ENCODE measurements at regions not wholly inside any gene's neighbourhood (a gene's known extent, or its start where the extent isn't known, plus 50 kb on each side); places are given as distances from the start of the nearest gene placed in this dataset.
A peak's percentile ranks its signal among the peaks of the same experiment; 100 is the strongest.
"Not testable (repeated sequence)": the region's sequence is repeated elsewhere in the genome, so short reads cannot be mapped to it uniquely, and the experiment has no call there.

DNA sequence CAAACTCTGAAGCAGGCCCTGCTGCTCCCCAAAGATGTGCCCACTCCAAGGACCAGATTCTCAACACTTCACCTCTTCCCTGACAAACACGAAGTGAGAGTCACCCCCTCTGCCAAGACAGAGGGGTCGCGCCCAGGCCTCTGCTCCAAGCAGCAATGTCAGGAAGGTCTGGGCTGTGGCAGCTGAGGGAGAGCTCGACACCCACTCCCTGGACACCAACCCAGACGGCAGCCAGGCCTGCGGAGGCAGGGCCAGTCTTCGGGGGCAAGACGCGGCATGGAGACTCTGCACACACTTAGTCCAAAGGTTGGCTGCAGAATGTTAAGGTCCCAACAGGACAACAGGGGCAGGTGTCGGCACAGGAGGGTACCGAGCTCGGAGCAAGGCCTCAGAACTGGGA lies 144.2 kb downstream of the DLL1 start:
- TF ChIP-seq, protein P1, sequence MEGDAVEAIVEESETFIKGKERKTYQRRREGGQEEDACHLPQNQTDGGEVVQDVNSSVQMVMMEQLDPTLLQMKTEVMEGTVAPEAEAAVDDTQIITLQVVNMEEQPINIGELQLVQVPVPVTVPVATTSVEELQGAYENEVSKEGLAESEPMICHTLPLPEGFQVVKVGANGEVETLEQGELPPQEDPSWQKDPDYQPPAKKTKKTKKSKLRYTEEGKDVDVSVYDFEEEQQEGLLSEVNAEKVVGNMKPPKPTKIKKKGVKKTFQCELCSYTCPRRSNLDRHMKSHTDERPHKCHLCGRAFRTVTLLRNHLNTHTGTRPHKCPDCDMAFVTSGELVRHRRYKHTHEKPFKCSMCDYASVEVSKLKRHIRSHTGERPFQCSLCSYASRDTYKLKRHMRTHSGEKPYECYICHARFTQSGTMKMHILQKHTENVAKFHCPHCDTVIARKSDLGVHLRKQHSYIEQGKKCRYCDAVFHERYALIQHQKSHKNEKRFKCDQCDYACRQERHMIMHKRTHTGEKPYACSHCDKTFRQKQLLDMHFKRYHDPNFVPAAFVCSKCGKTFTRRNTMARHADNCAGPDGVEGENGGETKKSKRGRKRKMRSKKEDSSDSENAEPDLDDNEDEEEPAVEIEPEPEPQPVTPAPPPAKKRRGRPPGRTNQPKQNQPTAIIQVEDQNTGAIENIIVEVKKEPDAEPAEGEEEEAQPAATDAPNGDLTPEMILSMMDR (IDR thresholded peaks at IDR 0.05; ENCODE audit: unreplicated experiment): no peak
- peaks cover 22% of the 10 kb centered on the region for H3K4me1 Mint-ChIP-seq

DNA sequence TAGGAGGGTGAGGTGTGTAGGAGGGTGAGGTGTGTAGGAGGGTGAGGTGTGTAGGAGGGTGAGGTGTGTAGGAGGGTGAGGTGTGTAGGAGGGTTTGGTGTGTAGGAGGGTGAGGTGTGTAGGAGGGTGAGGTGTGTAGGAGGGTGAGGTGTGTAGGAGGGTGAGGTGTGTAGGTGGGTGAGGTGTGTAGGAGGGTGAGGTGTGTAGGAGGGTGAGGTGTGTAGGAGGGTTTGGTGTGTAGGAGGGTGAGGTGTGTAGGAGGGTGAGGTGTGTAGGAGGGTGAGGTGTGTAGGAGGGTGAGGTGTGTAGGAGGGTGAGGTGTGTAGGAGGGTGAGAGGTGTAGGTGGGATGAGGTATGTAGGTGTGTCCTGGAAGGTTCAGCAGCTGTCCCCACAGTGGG lies 144.7 kb downstream of the DLL1 start:
- H3K36me3 Mint-ChIP-seq; DNase-seq (ENCODE audit: low spot score in 2 of 2, unreplicated experiment in 2 of 2); H3K9me3 Mint-ChIP-seq; H3K27ac Mint-ChIP-seq; H3K4me3 Mint-ChIP-seq: not testable (repeated sequence)
- peaks cover 12% of the 10 kb centered on the region for H3K27me3 Mint-ChIP-seq (ENCODE audit: low read depth)
- peaks cover 17% of the 10 kb centered on the region for H3K4me1 Mint-ChIP-seq

More for the DNA sequence above, 144.2 kb downstream of the DLL1 start:
- peaks cover 7% of the 10 kb centered on the region for H3K9me3 Mint-ChIP-seq
- peaks cover 17% of the 10 kb centered on the region for H3K27me3 Mint-ChIP-seq (ENCODE audit: low read depth)
- H3K27ac Mint-ChIP-seq: no peak overlapping the region
- H3K36me3 Mint-ChIP-seq: no peaks in the 10 kb centered on the region
- DNase-seq (ENCODE audit: low spot score in 2 of 2, unreplicated experiment in 2 of 2): no peak
- no peak overlapping the region for H3K4me3 Mint-ChIP-seq

DNA sequence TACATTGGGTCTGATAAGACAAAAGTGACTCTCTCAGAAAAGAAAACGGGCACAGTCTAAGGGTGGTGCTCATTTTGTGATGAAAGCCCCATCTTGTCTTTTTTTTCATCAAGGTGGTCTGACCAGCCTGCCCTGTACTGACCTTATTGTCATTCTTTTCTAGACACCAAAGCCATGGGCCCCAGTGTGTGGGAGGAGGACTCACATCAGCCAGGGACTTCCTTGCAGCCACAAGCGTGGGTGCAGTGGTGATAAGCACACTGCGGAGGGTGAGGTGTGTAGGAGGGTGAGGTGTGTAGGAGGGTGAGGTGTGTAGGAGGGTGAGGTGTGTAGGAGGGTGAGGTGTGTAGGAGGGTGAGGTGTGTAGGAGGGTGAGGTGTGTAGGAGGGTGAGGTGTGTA lies 145.2 kb downstream of the DLL1 start:
- H3K27ac Mint-ChIP-seq; H3K9me3 Mint-ChIP-seq; DNase-seq (ENCODE audit: low spot score in 2 of 2, unreplicated experiment in 2 of 2); H3K36me3 Mint-ChIP-seq; H3K4me3 Mint-ChIP-seq: not testable (repeated sequence)
- H3K4me1 Mint-ChIP-seq: peaks cover 14% of the 10 kb centered on the region
- peaks cover 12% of the 10 kb centered on the region for H3K27me3 Mint-ChIP-seq (ENCODE audit: low read depth)

DNA sequence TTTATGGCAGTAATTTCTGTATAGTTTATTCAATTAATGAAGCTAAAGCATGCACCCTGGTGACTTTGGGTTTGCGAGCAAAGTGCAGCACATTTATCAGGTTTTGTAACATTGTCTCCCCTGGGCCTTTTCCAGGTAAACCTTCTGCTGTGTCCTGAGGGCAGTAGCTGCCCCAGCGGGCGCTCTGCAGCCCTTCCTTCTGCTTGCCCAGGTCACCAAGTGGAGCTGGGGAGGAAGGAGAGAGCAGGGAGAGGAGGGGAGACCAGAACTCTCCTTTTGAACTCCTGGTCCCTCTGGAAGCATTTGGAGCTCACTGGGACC lies 145.6 kb downstream of the DLL1 start:
- H3K27ac Mint-ChIP-seq: no peak overlapping the region
- H3K4me1 Mint-ChIP-seq: peaks cover 12% of the 10 kb centered on the region
- H3K4me3 Mint-ChIP-seq: no peak overlapping the region
- H3K27me3 Mint-ChIP-seq (ENCODE audit: low read depth): peaks cover 12% of the 10 kb centered on the region
- no peak for DNase-seq (ENCODE audit: low spot score in 2 of 2, unreplicated experiment in 2 of 2)
- H3K36me3 Mint-ChIP-seq: no peaks in the 10 kb centered on the region
- TF ChIP-seq, protein P1 (IDR thresholded peaks at IDR 0.05; ENCODE audit: unreplicated experiment): no peak
- peaks cover 7% of the 10 kb centered on the region for H3K9me3 Mint-ChIP-seq

DNA sequence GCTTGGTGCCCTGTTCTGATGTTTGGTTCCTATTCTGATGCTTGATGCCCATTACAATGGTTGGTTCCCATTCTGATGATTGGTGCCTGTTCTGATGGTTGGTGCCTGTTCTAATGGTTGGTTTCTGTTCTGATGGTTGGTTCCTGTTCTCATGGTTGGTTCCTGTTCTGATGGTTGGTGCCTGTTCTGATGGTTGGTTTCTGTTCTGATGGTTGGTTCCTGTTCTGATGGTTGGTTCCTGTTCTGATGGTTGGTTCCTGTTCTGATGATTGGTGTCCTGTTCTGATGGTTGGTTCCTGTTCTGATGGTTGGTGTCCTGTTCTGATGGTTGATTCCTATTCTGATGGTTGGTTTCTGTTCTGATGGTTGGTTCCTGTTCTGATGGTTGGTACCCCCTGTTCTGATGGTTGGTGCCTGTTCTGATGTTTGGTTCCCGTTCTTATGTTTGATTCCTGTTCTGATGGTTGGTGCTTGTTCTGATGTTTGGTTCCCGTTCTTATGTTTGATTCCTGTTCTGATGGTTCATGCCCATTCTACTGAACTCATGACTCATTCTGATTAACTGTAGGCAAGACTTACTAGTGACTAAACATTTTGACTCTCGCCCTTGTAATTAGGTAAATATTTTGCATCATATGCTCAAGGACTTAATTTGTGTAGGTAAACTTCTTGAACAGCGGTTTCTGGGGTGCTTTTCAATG lies 146.2 kb downstream of the DLL1 start:
- Mint-ChIP-seq H3K27me3 (ENCODE audit: low read depth) (peaks cover 12% of the 10 kb centered on the region), H3K27ac (no peak overlapping the region), H3K4me3 (no peak overlapping the region), H3K36me3 (no peaks in the 10 kb centered on the region), H3K4me1 (peaks cover 12% of the 10 kb centered on the region), H3K9me3 (peaks cover 7% of the 10 kb centered on the region)
- TF ChIP-seq, protein P1 (IDR thresholded peaks at IDR 0.05; ENCODE audit: unreplicated experiment): no peak
- DNase-seq (ENCODE audit: low spot score in 2 of 2, unreplicated experiment in 2 of 2): no peak

DNA sequence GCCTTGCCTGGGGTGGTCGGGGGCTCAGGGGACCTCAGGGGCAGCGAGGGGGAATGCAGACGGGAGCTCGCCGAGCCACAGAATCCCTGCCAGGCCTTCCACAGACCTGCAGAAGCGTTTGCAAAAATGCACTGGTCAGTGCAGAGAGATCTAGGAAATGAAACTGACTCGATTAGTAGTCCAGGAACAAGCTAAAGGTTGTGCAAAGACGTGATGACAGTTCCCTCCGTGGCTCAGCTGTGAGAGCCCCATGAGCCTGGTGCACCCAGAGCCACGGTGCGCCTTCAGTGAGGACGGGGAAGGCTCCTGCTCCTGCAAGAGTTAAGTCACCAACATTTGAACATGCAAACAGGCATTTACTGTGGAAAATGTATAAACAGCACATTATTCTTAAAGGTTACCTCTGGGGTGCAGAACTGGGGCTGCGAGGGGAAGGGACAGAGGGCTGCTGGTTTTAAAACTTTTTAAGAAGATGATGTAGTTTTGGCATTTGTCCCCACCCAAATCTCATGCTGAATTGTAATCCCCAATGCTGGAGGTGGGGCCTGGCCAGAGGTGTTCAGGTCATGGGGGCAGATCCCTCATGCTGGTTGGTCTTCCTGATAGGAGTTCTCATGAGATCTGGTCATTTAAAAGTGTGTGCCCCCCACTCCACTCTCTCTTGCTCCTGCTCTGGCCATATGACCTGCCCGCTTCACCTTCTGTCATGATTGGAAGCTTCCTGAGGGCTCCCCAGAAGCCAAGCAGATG lies 147.3 kb downstream of the DLL1 start:
- peaks cover 12% of the 10 kb centered on the region for H3K27me3 Mint-ChIP-seq (ENCODE audit: low read depth)
- H3K36me3 Mint-ChIP-seq: no peaks in the 10 kb centered on the region
- H3K27ac Mint-ChIP-seq: no peak overlapping the region
- no peak overlapping the region for H3K4me3 Mint-ChIP-seq
- TF ChIP-seq, protein P1 (IDR thresholded peaks at IDR 0.05; ENCODE audit: unreplicated experiment): no peak
- H3K9me3 Mint-ChIP-seq: peaks cover 13% of the 10 kb centered on the region
- peak in 1 of 2 experiments; percentile 1 for DNase-seq (ENCODE audit: low spot score in 2 of 2, unreplicated experiment in 2 of 2)
- H3K4me1 Mint-ChIP-seq: peaks cover 8% of the 10 kb centered on the region
